Neural crest cell (in vitro differentiated cells): ENCODE measurements at regions not wholly inside any gene's neighbourhood (a gene's known extent, or its start where the extent isn't known, plus 50 kb on each side); places are given as distances from the start of the nearest gene placed in this dataset.
"Not testable (repeated sequence)": the region's sequence is repeated elsewhere in the genome, so short reads cannot be mapped to it uniquely, and the experiment has no call there.

Experiments used
- DNase-seq: peaks from one replicate; pipeline ENCODE4 v3.0.0; 2021; ENCODE audit warnings: low read depth, mixed read lengths, low spot score
- H3K27ac Mint-ChIP-seq: one replicate; pipeline ENCODE4 v1.8.0; 2021; ENCODE audit warnings: mild to moderate bottlenecking, mixed read lengths; ENCODE audit not compliant: unreplicated experiment
- H3K27me3 Mint-ChIP-seq: 2 replicates; pipeline ENCODE4 v1.8.0; 2021; ENCODE audit warnings: low read depth, mild to moderate bottlenecking, mixed read lengths
- H3K36me3 Mint-ChIP-seq: 2 replicates; pipeline ENCODE4 v1.8.0; 2021; ENCODE audit warnings: low read depth, mild to moderate bottlenecking, mixed read lengths
- H3K4me1 Mint-ChIP-seq: 2 replicates; pipeline ENCODE4 v1.8.0; 2021; ENCODE audit warnings: mixed read lengths
- H3K4me3 Mint-ChIP-seq: one replicate; pipeline ENCODE4 v1.8.0; 2021; ENCODE audit warnings: mild to moderate bottlenecking, mixed read lengths
- H3K9me3 Mint-ChIP-seq: 2 replicates; pipeline ENCODE4 v1.8.0; 2021; ENCODE audit warnings: mixed read lengths
- CTCF ChIP-seq: fragments of 200-600 bp; sonication (generic); conservative IDR thresholded peaks from 2 replicates; pipeline ENCODE4 v1.5.0; 2021; ENCODE audit warnings: antibody characterized with exemption, mild to moderate bottlenecking

GRCh38 chr6:103344554-103345163 is 1515.1 kb downstream of the HACE1 start:
- H3K4me1 Mint-ChIP-seq, result no peaks in the 10 kb centered on the region
- no peak for DNase-seq
- H3K9me3 Mint-ChIP-seq, result no peaks in the 10 kb centered on the region
- TF ChIP-seq CTCF, result no peak
- H3K27me3 Mint-ChIP-seq, result no peaks in the 10 kb centered on the region
- H3K36me3 Mint-ChIP-seq, result no peaks in the 10 kb centered on the region
- no peak overlapping the region for H3K4me3 Mint-ChIP-seq
- H3K27ac Mint-ChIP-seq, result no peak overlapping the region

- no peak for TF ChIP-seq CTCF
- Mint-ChIP-seq H3K36me3 (no peaks in the 10 kb centered on the region), H3K4me3 (no peak overlapping the region)
Observed at GRCh38 chr6:103335412-103335811, 1524.3 kb downstream of the HACE1 start.

GRCh38 chr6:103326760-103327757 is 1532.7 kb downstream of the HACE1 start:
- TF ChIP-seq CTCF, result no peak
- Mint-ChIP-seq H3K36me3 (no peaks in the 10 kb centered on the region), H3K9me3 (no peaks in the 10 kb centered on the region), H3K4me3 (no peak overlapping the region), H3K27me3 (no peaks in the 10 kb centered on the region), H3K27ac (no peak overlapping the region), H3K4me1 (peaks cover 6% of the 10 kb centered on the region)
- DNase-seq, result no peak

More at GRCh38 chr6:103335412-103335811, 1524.3 kb downstream of the HACE1 start:
- DNase-seq, result no peak
- no peaks in the 10 kb centered on the region for H3K4me1 Mint-ChIP-seq
- H3K9me3 Mint-ChIP-seq, result no peaks in the 10 kb centered on the region
- H3K27me3 Mint-ChIP-seq, result no peaks in the 10 kb centered on the region
- no peak overlapping the region for H3K27ac Mint-ChIP-seq

GRCh38 chr6:103313432-103313831 is 1546.3 kb downstream of the HACE1 start:
- H3K4me1 Mint-ChIP-seq, result no peaks in the 10 kb centered on the region
- H3K27ac Mint-ChIP-seq, result no peak overlapping the region
- DNase-seq, result no peak
- H3K4me3 Mint-ChIP-seq, result no peak overlapping the region
- H3K36me3 Mint-ChIP-seq, result no peaks in the 10 kb centered on the region
- peaks cover 5% of the 10 kb centered on the region for H3K9me3 Mint-ChIP-seq
- no peak for TF ChIP-seq CTCF
- peaks cover 7% of the 10 kb centered on the region for H3K27me3 Mint-ChIP-seq

- not testable (repeated sequence) for H3K4me1 Mint-ChIP-seq, DNase-seq, H3K9me3 Mint-ChIP-seq, H3K4me3 Mint-ChIP-seq, H3K36me3 Mint-ChIP-seq, H3K27ac Mint-ChIP-seq, H3K27me3 Mint-ChIP-seq
Observed at GRCh38 chr6:103294376-103294775, 1565.3 kb downstream of the HACE1 start.

- DNase-seq, result no peak
- no peak overlapping the region for H3K27ac Mint-ChIP-seq
- no peaks in the 10 kb centered on the region for H3K4me1 Mint-ChIP-seq
- H3K9me3 Mint-ChIP-seq, result peaks cover 6% of the 10 kb centered on the region
- TF ChIP-seq CTCF, result no peak
- H3K27me3 Mint-ChIP-seq, result no peaks in the 10 kb centered on the region
- peaks cover 3% of the 10 kb centered on the region for H3K36me3 Mint-ChIP-seq
- H3K4me3 Mint-ChIP-seq, result no peak overlapping the region
Observed at GRCh38 chr6:103284835-103285234, 1574.9 kb downstream of the HACE1 start.
